Liver (tissue), 8 donors: ENCODE measurements at regions not wholly inside any gene's neighbourhood (a gene's known extent, or its start where the extent isn't known, plus 50 kb on each side); places are given as distances from the start of the nearest gene placed in this dataset.

Experiments used
- DNase-seq: peaks from one replicate; pipeline ENCODE4 v3.0.0-alpha.2; 2017; ENCODE audit warnings: low spot score
- H3K27ac ChIP-seq, 2 donors: one replicate each; pipeline ENCODE4 v1.7.0; 2013; ENCODE audit warnings: inconsistent platforms in 2 of 2, low read length in 2 of 2, control low read depth in 1 of 2, low read depth in 1 of 2, mild to moderate bottlenecking in 1 of 2
- H3K27me3 ChIP-seq, 4 donors: one replicate each; pipeline versions ENCODE4 v1.6.1 to v1.7.0; 2013; ENCODE audit warnings: low read length in 3 of 4, inconsistent platforms in 1 of 4, mild to moderate bottlenecking in 1 of 4, moderate library complexity in 1 of 4; ENCODE audit not compliant: control insufficient read depth in 4 of 4, insufficient read depth in 4 of 4
- H3K36me3 ChIP-seq, 4 donors: one replicate each; pipeline versions ENCODE4 v1.6.1 to v1.7.0; 2013; ENCODE audit warnings: low read length in 3 of 4, mild to moderate bottlenecking in 3 of 4, low read depth in 1 of 4, moderate library complexity in 1 of 4; ENCODE audit not compliant: control insufficient read depth in 4 of 4, insufficient read depth in 3 of 4
- H3K4me1 ChIP-seq, 4 donors: one replicate each; pipeline versions ENCODE4 v1.6.1 to v1.7.0; 2013; ENCODE audit warnings: low read length in 3 of 4, mild to moderate bottlenecking in 3 of 4, moderate library complexity in 1 of 4; ENCODE audit not compliant: control insufficient read depth in 4 of 4, insufficient read depth in 4 of 4
- H3K4me3 ChIP-seq, 3 donors: one replicate each; pipeline versions ENCODE4 v1.6.1 to v1.7.0; 2013; ENCODE audit warnings: low read length in 3 of 3, control low read depth in 1 of 3, low read depth in 1 of 3, mild to moderate bottlenecking in 1 of 3
- H3K9ac ChIP-seq, 2 donors: one replicate each; pipeline ENCODE4 v1.7.0; 2013; ENCODE audit warnings: low read length in 2 of 2, mild to moderate bottlenecking in 2 of 2, moderate library complexity in 2 of 2, control low read depth in 1 of 2, low read depth in 1 of 2
- H3K9me3 ChIP-seq, 4 donors: one replicate each; pipeline versions ENCODE4 v1.6.1 to v1.7.0; 2013; ENCODE audit warnings: low read length in 3 of 4; ENCODE audit not compliant: control insufficient read depth in 4 of 4
- EGR1 ChIP-seq, 2 donors: IDR thresholded peaks; 2 replicates each; pipeline ENCODE4 v1.6.1; 2016 to 2018; ENCODE audit warnings: antibody characterized with exemption in 2 of 2, low read depth in 2 of 2
- FOXA1 ChIP-seq: IDR thresholded peaks from 2 replicates; pipeline ENCODE4 v1.6.1; 2016; ENCODE audit warnings: antibody characterized with exemption
- FOXA2 ChIP-seq: IDR thresholded peaks from 2 replicates; pipeline ENCODE4 v1.6.1; 2016; ENCODE audit warnings: antibody characterized with exemption
- GABPA ChIP-seq, 2 donors: IDR thresholded peaks in 1 of 2; conservative IDR thresholded peaks in 1 of 2; 2 replicates each; pipeline ENCODE4 v1.6.1; 2016; ENCODE audit warnings: antibody characterized with exemption in 2 of 2, mild to moderate bottlenecking in 1 of 2, moderate library complexity in 1 of 2
- HNF4A ChIP-seq, 2 donors: conservative IDR thresholded peaks; 2 replicates each; pipeline ENCODE4 v1.6.1; 2016; ENCODE audit warnings: antibody characterized with exemption in 2 of 2, mild to moderate bottlenecking in 2 of 2
- HNF4G ChIP-seq: IDR thresholded peaks from 2 replicates; pipeline ENCODE4 v1.6.1; 2016; ENCODE audit warnings: antibody characterized with exemption
- JUND ChIP-seq, 2 donors: IDR thresholded peaks; 2 replicates each; pipeline ENCODE4 v1.6.1; 2016; ENCODE audit warnings: antibody characterized with exemption in 2 of 2
- NR2F2 ChIP-seq: IDR thresholded peaks from 2 replicates; pipeline ENCODE4 v1.6.1; 2016; ENCODE audit warnings: antibody characterized with exemption
- RAD21 ChIP-seq, 2 donors: IDR thresholded peaks; 2 replicates each; pipeline ENCODE4 v1.6.1; 2016; ENCODE audit warnings: antibody characterized with exemption in 2 of 2, mild to moderate bottlenecking in 2 of 2
- RXRA ChIP-seq, 2 donors: IDR thresholded peaks; 2 replicates each; pipeline ENCODE4 v1.6.1; 2017 to 2018; ENCODE audit warnings: antibody characterized with exemption in 2 of 2, mild to moderate bottlenecking in 1 of 2
- SP1 ChIP-seq: IDR thresholded peaks from 2 replicates; pipeline ENCODE4 v1.6.1; 2018; ENCODE audit warnings: antibody characterized with exemption, mild to moderate bottlenecking
- YY1 ChIP-seq: IDR thresholded peaks from 2 replicates; pipeline ENCODE4 v1.6.1; 2016; ENCODE audit warnings: antibody characterized with exemption, mild to moderate bottlenecking
- WGBS: extraction: QIAGEN DNeasy Blood & Tissue Kit; methylation state at CpG from one replicate; pipeline ENCODE4 v1.1.7; 2013; 5-methylcytosine and 5-hydroxymethylcytosine counted together
- TF ChIP-seq, protein P1 (sequence below): IDR thresholded peaks from 2 replicates; pipeline ENCODE4 v1.6.1; 2016; ENCODE audit warnings: antibody characterized with exemption
- TF ChIP-seq, protein P2 (sequence below): fragments of 150-350 bp; IDR thresholded peaks from 2 replicates; pipeline ENCODE4 v1.5.1; 2017; ENCODE audit warnings: improper control_type of control experiment, low read depth, low read length; ENCODE audit not compliant: missing input control
- donor health status: healthy.
- donor health status: healthy.
- donor health status: healthy.
- donor health status: healthy.
- donor health status: healthy.

DNA sequence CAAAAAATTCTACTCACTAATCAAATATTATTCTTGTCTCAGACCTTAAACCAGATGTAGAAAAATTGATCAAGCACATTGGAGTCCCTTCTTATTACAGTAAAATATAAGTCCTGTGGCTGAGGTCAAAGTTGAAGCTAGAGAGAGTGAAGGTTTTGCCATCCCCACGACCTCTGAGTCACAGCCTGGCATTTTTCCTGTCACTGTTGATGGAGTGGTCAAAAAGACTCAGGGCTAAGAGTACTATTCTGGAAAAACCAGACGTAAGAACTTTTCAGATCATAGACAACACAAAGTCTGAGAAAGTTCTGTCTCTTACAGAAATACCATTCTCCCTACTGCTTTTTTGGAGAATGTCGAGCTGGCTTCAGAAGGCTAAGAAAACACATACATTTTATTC is 323.7 kb upstream of the ANKRD30A start (continued):
- TF ChIP-seq, protein P1, sequence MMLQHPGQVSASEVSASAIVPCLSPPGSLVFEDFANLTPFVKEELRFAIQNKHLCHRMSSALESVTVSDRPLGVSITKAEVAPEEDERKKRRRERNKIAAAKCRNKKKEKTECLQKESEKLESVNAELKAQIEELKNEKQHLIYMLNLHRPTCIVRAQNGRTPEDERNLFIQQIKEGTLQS: no peak
- TF ChIP-seq JUND (IDR thresholded peaks at IDR 0.05) (no peak), GABPA (IDR thresholded peaks at IDR 0.05 in 1 of 2, conservative IDR thresholded peaks at IDR 0.05 in 1 of 2) (no peak), FOXA1 (no peak)

DNA sequence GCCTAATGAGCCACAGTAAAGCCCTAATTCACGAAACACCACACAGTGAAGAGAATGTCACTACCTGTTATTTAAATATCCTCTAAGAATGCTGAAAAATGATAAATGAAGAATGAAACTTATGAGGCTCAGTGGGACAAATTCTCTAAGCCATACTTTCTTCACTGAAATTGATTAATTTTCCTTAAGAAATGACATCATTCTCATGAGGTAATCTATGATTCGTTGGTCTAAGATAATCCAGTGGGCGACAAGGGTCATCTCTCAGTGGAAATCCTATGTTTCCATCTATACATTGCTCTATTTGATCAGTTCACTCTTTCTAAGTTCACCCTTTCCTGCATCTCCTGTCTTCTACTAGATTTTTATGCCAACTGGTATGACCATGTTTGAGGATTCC is 330.4 kb upstream of the ANKRD30A start:
- H3K4me1 ChIP-seq: no peaks in the 10 kb centered on the region
- H3K27me3 ChIP-seq: no peaks in the 10 kb centered on the region
- no peak for DNase-seq
- H3K4me3 ChIP-seq: no peak overlapping the region
- no peaks in the 10 kb centered on the region for H3K9me3 ChIP-seq
- no peak overlapping the region for H3K27ac ChIP-seq
- H3K9ac ChIP-seq: no peak overlapping the region
- no peak for TF ChIP-seq HNF4G
- TF ChIP-seq, protein P1: no peak
- TF ChIP-seq SP1: no peak
- TF ChIP-seq EGR1 (IDR thresholded peaks at IDR 0.05; ENCODE audit: low read depth in 2 of 2): no peak
- no peak for TF ChIP-seq NR2F2
- TF ChIP-seq HNF4A (conservative IDR thresholded peaks at IDR 0.05): no peak
- TF ChIP-seq FOXA1: no peak
- WGBS: 78% methylated on average over 3 of the region's 3 CpGs
- no peaks in the 10 kb centered on the region for H3K36me3 ChIP-seq

DNA sequence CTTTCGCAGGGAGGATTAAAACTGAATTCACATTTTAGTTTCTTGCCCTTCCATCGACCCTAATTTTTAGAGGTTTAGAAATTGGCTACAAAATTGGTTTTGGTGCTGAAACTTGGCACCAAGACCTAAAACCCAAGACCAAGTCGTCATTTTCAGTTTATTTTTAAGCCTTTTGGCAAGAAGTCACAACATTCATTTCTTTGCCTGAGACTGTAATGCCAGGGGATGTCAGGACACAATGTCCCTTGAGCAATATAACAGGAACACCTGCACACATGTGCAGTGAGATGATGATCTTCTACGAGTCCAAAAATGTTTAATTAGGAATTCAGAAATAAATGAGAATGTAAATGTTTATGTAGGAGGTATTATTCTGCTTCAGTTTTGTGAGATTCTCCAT is 335.4 kb upstream of the ANKRD30A start:
- H3K9me3 ChIP-seq: no peaks in the 10 kb centered on the region
- TF ChIP-seq SP1 (no peak), FOXA1 (no peak)
- no peak for DNase-seq

DNA sequence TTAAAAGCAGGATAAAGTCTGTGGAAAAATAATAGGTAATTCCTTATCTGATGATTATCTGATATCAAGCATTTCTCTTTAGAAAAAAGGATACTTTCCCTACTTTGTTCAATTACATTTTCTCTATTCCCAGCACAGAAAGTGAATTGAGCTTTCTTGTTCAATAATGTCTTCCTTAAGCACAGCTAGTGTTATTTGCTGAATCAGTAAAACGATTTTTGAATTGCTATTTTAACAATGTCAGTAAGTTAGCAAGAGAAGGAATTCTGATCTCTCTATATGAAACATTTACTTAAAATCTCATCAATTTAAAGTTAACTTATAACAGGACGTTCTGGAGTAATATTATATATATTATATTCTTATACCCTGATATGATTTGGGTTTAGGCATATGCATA is 337.2 kb upstream of the ANKRD30A start:
- Histone ChIP-seq H3K27me3 (no peaks in the 10 kb centered on the region), H3K27ac (no peak overlapping the region), H3K9ac (no peak overlapping the region), H3K9me3 (no peaks in the 10 kb centered on the region), H3K4me3 (no peak overlapping the region), H3K4me1 (no peaks in the 10 kb centered on the region), H3K36me3 (no peaks in the 10 kb centered on the region)
- DNase-seq: no peak
- 63% methylated on average over 2 of the region's 2 CpGs for WGBS
- TF ChIP-seq RAD21 (IDR thresholded peaks at IDR 0.05) (no peak), RXRA (IDR thresholded peaks at IDR 0.05) (no peak), YY1 (no peak), FOXA2 (no peak)
- TF ChIP-seq, protein P2, sequence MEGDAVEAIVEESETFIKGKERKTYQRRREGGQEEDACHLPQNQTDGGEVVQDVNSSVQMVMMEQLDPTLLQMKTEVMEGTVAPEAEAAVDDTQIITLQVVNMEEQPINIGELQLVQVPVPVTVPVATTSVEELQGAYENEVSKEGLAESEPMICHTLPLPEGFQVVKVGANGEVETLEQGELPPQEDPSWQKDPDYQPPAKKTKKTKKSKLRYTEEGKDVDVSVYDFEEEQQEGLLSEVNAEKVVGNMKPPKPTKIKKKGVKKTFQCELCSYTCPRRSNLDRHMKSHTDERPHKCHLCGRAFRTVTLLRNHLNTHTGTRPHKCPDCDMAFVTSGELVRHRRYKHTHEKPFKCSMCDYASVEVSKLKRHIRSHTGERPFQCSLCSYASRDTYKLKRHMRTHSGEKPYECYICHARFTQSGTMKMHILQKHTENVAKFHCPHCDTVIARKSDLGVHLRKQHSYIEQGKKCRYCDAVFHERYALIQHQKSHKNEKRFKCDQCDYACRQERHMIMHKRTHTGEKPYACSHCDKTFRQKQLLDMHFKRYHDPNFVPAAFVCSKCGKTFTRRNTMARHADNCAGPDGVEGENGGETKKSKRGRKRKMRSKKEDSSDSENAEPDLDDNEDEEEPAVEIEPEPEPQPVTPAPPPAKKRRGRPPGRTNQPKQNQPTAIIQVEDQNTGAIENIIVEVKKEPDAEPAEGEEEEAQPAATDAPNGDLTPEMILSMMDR: no peak

More for the DNA sequence above, 335.4 kb upstream of the ANKRD30A start:
- Histone ChIP-seq H3K36me3 (no peaks in the 10 kb centered on the region), H3K4me3 (no peak overlapping the region), H3K27ac (no peak overlapping the region), H3K9ac (no peak overlapping the region), H3K27me3 (no peaks in the 10 kb centered on the region), H3K4me1 (no peaks in the 10 kb centered on the region)
- 61% methylated on average over 4 of the region's 4 CpGs for WGBS
